ENCODE measurements at regions not wholly inside any gene's neighbourhood (a gene's known extent, or its start where the extent isn't known, plus 50 kb on each side); places are given as distances from the start of the nearest gene placed in this dataset.

DNA sequence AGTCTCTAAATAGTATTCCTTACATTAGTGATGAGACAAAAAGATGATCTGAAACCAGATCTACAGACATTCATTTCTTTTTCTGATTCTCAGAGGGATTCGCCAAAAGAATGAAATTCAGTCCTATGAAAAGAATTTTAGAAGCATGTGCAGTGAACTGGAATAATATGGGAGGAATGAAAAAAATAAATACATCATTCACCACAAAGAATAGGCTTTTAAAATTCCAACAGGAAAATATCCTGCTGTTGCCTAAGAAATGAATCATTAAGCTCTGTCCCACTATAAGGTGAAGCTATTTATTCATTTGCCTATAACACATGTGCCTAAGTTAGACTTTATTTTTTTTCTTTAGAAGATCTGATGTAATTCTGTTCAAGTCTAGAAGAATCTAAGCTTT, 165.9 kb downstream of the IL15 start:
- TF ChIP-seq, protein P1, sequence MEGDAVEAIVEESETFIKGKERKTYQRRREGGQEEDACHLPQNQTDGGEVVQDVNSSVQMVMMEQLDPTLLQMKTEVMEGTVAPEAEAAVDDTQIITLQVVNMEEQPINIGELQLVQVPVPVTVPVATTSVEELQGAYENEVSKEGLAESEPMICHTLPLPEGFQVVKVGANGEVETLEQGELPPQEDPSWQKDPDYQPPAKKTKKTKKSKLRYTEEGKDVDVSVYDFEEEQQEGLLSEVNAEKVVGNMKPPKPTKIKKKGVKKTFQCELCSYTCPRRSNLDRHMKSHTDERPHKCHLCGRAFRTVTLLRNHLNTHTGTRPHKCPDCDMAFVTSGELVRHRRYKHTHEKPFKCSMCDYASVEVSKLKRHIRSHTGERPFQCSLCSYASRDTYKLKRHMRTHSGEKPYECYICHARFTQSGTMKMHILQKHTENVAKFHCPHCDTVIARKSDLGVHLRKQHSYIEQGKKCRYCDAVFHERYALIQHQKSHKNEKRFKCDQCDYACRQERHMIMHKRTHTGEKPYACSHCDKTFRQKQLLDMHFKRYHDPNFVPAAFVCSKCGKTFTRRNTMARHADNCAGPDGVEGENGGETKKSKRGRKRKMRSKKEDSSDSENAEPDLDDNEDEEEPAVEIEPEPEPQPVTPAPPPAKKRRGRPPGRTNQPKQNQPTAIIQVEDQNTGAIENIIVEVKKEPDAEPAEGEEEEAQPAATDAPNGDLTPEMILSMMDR (IDR thresholded peaks at IDR 0.05; ENCODE audit: low read depth, low read length): no peak
- peak; percentile 69 for DNase-seq (ENCODE audit: extremely low read depth, low read depth)

DNA sequence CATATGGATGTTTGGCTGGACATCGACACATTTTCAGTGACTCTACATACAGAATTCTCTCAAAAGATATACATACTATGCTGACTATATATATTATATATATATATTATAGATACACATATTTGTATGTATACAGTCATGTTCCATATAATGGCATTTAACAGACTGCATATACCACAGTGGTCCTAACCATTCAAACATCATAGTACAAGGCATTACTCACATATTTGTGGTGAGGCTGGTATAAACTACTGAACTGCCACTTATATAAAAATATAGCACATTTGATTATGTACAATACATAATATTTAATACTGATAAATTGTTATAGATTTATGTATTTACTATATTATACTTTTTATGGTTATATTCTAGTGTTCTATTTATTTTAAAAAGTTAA, 168.5 kb downstream of the IL15 start:
- TF ChIP-seq, protein P1 (IDR thresholded peaks at IDR 0.05; ENCODE audit: low read depth, low read length): no peak
- no peak for DNase-seq (ENCODE audit: extremely low read depth, low read depth)

DNA sequence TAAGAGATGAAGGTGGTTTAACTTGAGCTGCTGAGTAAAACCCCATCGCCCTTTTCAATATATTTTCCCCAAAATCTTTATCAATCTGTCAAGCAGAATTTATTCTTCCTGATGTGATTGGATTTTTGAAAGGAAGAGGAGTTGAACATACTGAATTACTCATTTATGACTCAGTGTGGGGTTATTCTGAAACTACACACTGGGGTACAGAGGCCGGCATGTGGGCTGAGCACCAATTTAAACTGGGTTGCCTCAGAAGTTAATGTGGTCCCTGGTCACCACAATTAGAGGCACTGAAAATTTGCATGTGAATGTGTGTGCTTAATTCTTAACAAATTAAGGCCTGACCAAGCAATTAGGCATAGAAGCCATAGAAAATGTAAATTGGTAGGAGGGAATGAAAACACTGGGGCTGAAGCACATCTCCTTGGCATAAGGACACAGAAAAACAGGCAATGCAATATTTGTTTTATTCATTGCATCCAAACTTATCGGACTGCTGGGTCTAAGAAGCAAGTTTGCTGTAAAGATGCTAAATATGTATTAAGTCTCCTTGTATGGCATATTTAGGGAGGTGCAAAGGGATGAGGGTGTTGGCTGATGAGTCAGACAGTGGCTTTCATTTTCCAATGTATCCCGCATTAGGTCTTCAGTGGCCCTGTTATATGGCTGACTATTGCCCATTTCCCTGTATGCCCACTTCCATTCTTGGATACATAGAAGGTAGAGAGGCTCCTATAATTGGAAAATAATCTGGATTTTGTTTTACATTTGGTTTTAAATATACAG, 170.9 kb downstream of the IL15 start:
- TF ChIP-seq, protein P1 (IDR thresholded peaks at IDR 0.05; ENCODE audit: low read depth, low read length): no peak
- no peak for DNase-seq (ENCODE audit: extremely low read depth, low read depth)

DNA sequence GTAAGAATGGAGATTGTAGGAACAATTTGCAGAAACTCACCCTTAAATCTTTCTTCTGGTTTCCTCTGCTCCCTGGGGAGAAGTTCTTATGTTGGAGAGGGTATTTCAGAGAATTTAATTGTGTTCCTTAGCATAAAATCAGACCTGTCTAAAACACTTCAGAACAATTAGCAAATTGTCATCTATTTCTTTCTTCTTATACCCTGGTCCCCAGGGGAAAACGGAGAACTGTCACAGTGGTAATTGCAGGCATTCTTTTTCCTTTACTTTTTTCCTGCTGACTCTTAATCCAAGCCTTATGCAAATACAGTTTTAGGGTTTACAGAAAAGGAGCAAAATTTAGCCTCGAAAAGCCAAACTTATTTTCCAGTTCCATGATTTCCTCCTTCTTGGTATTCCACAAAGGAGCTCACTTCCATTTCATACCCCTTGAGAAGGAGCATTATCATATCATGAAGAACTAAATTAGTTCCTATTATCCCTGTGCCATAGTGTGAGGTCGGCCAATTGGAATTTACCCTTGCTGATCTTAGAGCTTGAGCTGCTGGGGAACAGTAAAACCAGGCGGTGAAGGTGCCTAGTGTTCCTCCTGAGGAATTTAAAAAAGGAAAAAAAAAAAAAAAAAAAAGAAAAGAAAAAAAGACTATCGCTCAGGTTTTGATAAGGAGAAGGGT, 173.8 kb downstream of the IL15 start:
- DNase-seq (ENCODE audit: extremely low read depth, low read depth): no peak
- TF ChIP-seq, protein P1 (IDR thresholded peaks at IDR 0.05; ENCODE audit: low read depth, low read length): no peak

DNA sequence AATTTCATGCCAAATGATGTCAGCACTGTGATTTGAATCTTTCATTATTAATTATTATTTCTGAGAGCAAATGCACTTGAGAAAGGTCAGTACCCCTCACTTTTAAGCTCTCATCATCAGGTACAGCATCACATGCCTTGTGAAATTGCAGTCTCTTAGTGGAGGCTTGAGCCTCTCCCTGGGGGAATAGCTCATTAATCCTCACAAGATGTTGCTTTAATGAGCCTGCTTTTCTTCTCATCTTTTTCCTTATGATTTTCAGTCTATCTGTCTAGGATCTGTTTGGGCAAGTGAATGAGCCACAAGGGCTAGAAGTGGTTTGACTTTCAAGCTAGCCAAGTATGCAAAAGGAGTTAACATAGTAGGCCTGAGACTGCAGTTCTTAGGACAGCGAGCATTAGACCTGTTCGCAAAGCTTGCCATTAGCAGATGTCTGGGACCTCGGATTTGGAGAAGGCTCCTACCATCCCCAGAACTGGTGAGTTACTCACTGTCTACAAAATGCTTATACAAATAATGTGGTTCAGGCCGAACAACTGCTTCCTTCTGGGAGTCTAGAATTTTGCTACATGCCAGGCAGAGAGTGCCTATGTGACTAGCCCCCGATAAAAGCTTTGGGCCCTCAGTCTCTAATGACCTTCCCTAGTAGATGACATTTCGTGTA, 174.5 kb downstream of the IL15 start:
- no peak for DNase-seq (ENCODE audit: extremely low read depth, low read depth)
- TF ChIP-seq, protein P1 (IDR thresholded peaks at IDR 0.05; ENCODE audit: low read depth, low read length): no peak

DNA sequence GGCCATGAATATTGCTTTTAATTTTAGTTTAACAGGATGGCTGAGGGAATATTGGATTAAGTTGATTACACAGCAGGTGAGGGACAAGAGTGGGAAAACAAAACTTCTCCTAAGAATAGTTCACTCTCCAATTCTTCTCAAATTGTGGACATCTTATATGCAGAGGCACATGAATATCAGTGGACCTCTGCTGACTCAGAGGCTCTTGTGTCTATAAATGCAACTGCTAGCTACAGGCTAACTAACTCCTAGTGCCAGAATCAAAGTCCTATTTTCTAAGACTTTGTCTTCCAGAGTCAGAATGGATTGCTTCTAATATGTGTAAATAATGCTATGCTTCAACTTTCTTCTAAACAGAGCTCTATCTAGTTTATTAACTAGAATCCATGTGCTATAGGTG, 175.8 kb downstream of the IL15 start:
- TF ChIP-seq, protein P1 (IDR thresholded peaks at IDR 0.05; ENCODE audit: low read depth, low read length): no peak
- DNase-seq (ENCODE audit: extremely low read depth, low read depth): no peak

DNA sequence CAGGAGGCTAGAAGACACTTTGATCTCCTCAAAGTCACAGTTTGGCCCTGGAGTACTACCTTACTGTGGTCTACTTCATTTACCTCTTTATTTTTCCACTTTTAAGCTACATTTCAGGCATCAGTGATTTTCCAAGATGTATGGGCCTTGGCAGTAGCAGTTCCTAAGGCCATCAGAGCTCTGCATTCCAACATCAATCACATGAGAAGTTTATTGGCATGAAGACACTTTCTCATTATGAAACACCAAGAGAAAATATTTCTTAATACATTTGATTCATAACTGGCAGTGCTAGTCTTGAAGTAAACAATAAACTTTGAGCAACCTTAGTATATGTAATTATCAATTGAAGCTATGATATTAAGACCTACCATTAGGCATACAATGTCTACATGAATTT, 178.1 kb downstream of the IL15 start:
- DNase-seq (ENCODE audit: extremely low read depth, low read depth): no peak
- TF ChIP-seq, protein P1 (IDR thresholded peaks at IDR 0.05; ENCODE audit: low read depth, low read length): no peak

Measured in AG09319 (cell line).